Endothelial cell (in vitro differentiated cells): ENCODE measurements at regions not wholly inside any gene's neighbourhood (a gene's known extent, or its start where the extent isn't known, plus 50 kb on each side); places are given as distances from the start of the nearest gene placed in this dataset.

Source experiments
- DNase-seq: peaks from one replicate; pipeline ENCODE4 v3.0.0; 2021; ENCODE audit warnings: low spot score
- H3K27ac Mint-ChIP-seq: one replicate; pipeline ENCODE4 v1.8.0; 2021; ENCODE audit warnings: mixed read lengths, inconsistent platforms; ENCODE audit not compliant: unreplicated experiment
- H3K27me3 Mint-ChIP-seq: one replicate; pipeline ENCODE4 v1.8.0; 2021; ENCODE audit warnings: mild to moderate bottlenecking, moderate library complexity, mixed read lengths, inconsistent platforms; ENCODE audit not compliant: unreplicated experiment
- H3K36me3 Mint-ChIP-seq: one replicate; pipeline ENCODE4 v1.8.0; 2021; ENCODE audit warnings: mild to moderate bottlenecking, low read depth, mixed read lengths, inconsistent platforms; ENCODE audit not compliant: unreplicated experiment
- H3K4me1 Mint-ChIP-seq: one replicate; pipeline ENCODE4 v1.8.0; 2021; ENCODE audit warnings: mild to moderate bottlenecking, mixed read lengths, inconsistent platforms; ENCODE audit not compliant: unreplicated experiment
- H3K4me3 Mint-ChIP-seq: one replicate; pipeline ENCODE4 v1.8.0; 2021; ENCODE audit warnings: mild to moderate bottlenecking, mixed read lengths, inconsistent platforms; ENCODE audit not compliant: unreplicated experiment
- H3K9me3 Mint-ChIP-seq: one replicate; pipeline ENCODE4 v1.8.0; 2021; ENCODE audit warnings: mixed read lengths, inconsistent platforms; ENCODE audit not compliant: unreplicated experiment
- CTCF ChIP-seq: fragments of 200-600 bp; sonication (generic); IDR thresholded peaks from one replicate; pipeline ENCODE4 v1.5.0; 2021; ENCODE audit warnings: antibody characterized with exemption; ENCODE audit not compliant: unreplicated experiment

DNA sequence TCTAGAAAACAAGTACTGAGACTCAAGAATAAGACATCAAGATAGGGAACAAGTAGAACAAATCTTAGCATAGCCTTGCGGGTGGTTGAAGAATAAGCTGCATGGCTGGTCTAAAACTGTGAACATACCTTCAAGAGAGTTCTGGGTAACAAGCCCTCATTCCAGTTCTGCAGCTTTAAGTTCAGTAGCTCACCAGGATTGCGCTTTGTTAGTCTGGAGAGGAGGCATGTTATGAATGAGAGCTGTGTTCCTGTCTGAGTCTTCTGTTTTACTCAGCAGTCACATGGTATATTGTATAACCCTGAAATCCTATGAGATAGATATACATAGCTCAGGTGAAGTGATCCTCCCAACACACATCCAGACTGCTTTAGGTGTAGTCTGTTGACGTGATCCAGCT, 406.6 kb upstream of the IRAK1BP1 start:
- TF ChIP-seq CTCF: no peak
- no peaks in the 10 kb centered on the region for H3K9me3 Mint-ChIP-seq
- H3K36me3 Mint-ChIP-seq: no peaks in the 10 kb centered on the region
- H3K4me1 Mint-ChIP-seq: no peaks in the 10 kb centered on the region
- DNase-seq: no peak
- H3K27ac Mint-ChIP-seq: no peak overlapping the region
- no peak overlapping the region for H3K4me3 Mint-ChIP-seq
- peaks cover 4% of the 10 kb centered on the region for H3K27me3 Mint-ChIP-seq

DNA sequence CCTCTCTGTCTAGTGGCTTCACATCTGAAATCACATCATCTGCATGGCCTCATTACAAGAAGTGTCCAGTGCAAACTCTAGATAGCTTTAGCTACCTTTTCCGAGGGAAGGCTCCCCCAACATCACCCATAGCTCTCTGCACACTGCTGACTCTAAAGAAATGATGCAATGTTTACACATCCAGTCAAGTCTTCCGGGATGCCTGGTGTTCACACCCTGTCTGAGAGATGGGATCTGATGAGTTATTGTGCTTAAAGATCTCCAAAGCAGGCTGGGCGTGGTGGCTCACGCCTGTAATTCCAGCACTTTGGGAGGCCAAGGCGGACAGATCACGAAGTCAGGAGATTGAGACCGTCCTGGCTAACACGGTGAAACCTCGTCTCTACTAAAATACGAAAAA, 404.6 kb upstream of the IRAK1BP1 start:
- Mint-ChIP-seq H3K4me1 (no peaks in the 10 kb centered on the region), H3K4me3 (no peak overlapping the region), H3K27me3 (peaks cover 4% of the 10 kb centered on the region), H3K9me3 (no peaks in the 10 kb centered on the region), H3K36me3 (no peaks in the 10 kb centered on the region), H3K27ac (no peak overlapping the region)
- TF ChIP-seq CTCF: no peak
- DNase-seq: no peak

DNA sequence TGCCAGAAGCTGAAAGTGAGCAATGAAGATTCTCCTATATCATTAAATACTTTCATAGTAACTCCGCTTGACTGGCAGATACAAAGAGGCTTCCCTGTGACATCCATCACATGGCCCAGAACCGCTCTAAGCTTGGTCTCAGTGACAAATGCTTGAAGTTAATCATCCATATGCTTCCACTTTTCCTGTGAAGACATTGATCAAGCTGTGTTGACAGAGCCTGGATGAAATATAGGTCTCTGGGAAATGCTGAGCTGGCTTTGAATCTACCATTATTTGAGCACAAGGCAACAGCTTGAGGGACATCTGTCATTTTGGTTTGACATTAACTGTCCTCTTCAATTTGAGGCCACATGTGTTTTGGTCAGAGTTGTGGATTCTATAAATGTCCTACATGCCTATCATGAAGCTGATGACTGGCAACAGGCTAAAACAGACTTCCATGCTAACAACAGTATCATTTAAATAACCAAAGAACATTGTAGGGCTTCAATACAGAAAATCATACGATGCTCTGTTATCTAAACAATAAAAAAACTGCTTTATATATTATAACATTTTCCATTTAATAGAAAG, 402.2 kb upstream of the IRAK1BP1 start:
- H3K4me1 Mint-ChIP-seq: no peaks in the 10 kb centered on the region
- H3K27me3 Mint-ChIP-seq: no peaks in the 10 kb centered on the region
- no peaks in the 10 kb centered on the region for H3K36me3 Mint-ChIP-seq
- no peaks in the 10 kb centered on the region for H3K9me3 Mint-ChIP-seq
- no peak for DNase-seq
- H3K4me3 Mint-ChIP-seq: no peak overlapping the region
- TF ChIP-seq CTCF: no peak
- no peak overlapping the region for H3K27ac Mint-ChIP-seq

DNA sequence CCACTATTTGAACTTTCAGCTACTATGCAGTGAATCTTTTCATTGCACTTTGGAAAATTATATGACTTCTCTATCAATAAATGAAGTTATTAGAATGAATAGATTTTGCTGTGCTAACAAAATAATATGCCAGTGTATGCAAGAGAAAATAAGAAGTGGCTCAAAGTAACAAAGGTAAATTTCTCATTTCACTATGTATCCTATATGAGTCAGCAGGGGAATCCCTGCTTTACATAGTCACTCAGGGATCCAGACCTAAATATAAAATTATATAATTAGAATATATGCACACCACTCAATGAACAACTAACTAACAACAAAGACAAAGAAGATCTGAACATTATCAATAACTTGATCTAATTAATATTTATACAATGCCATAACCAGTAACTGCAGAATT, 390.8 kb upstream of the IRAK1BP1 start:
- Mint-ChIP-seq H3K4me3 (no peak overlapping the region), H3K36me3 (no peaks in the 10 kb centered on the region), H3K27ac (no peak overlapping the region), H3K9me3 (no peaks in the 10 kb centered on the region), H3K27me3 (no peaks in the 10 kb centered on the region), H3K4me1 (no peaks in the 10 kb centered on the region)
- no peak for DNase-seq
- TF ChIP-seq CTCF: no peak

DNA sequence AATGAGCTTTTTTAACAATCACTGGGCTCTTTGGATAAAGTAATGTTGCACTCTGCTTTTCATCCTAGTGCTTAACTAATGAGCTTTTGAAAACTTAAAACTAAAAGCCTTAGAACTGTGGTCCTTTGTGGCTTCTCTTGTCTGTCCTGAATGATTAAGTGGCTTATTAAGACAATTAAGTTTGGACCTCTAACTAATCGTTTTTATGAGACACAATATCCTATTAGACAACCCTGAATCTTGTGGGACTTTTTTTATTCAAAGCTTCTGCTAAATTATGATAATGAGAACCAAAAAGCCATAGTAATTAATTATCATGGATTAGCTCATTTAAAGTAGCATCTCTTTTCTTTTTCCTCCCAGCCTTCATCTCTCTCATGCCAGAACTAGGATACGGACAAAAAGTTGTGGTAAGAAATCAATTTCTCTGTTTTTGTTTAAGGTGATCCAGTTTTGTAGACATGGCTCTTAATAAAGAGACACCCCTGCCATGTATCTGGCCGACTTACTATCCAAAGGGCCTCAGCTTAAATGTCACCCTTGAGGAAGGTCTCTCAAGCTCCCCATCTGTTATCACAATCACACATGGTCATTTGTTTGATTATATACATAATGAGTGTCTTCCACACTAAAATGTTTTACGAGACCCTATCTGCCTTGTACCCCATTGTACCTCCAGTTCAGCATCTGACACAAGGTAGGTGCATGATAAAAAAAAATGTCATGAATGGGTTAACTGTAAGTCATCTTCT, 384.4 kb upstream of the IRAK1BP1 start:
- Mint-ChIP-seq H3K36me3 (no peaks in the 10 kb centered on the region), H3K4me3 (no peak overlapping the region), H3K27ac (no peak overlapping the region), H3K9me3 (no peaks in the 10 kb centered on the region), H3K27me3 (no peaks in the 10 kb centered on the region), H3K4me1 (peaks cover 2% of the 10 kb centered on the region)
- no peak for DNase-seq
- no peak for TF ChIP-seq CTCF
